H9 (cell line): ENCODE measurements at regions not wholly inside any gene's neighbourhood (a gene's known extent, or its start where the extent isn't known, plus 50 kb on each side); places are given as distances from the start of the nearest gene placed in this dataset.

ENCODE experiments used
- DNase-seq: peaks from one replicate; pipeline ENCODE4 v3.0.0-alpha.2; 2017
- H2AFZ ChIP-seq: one replicate; pipeline ENCODE4 v1.6.1; 2013; ENCODE audit warnings: mild to moderate bottlenecking, low read length, control low read depth, moderate library complexity
- H2AK5ac ChIP-seq: 2 replicates; pipeline ENCODE4 v1.6.1; 2013; ENCODE audit warnings: low read length, control low read depth, mixed read lengths; ENCODE audit not compliant: insufficient read length
- H2BK120ac ChIP-seq: one replicate; pipeline ENCODE4 v1.6.1; 2013; ENCODE audit warnings: low read depth, mild to moderate bottlenecking, low read length, control low read depth, inconsistent platforms; ENCODE audit not compliant: poor library complexity, severe bottlenecking
- H2BK12ac ChIP-seq: 2 replicates; pipeline ENCODE4 v1.6.1; 2013; ENCODE audit warnings: low read length, control low read depth, mixed read lengths, low read depth; ENCODE audit not compliant: insufficient read length
- H2BK15ac ChIP-seq: 2 replicates; pipeline ENCODE4 v1.6.1; 2013; ENCODE audit warnings: low read depth, low read length, control low read depth
- H2BK20ac ChIP-seq: one replicate; pipeline ENCODE4 v1.6.1; 2013; ENCODE audit warnings: low read depth, mild to moderate bottlenecking, low read length, control low read depth, inconsistent platforms; ENCODE audit not compliant: poor library complexity, severe bottlenecking
- H2BK5ac ChIP-seq: 2 replicates; pipeline ENCODE4 v1.6.1; 2013; ENCODE audit warnings: low read length, control low read depth, mixed read lengths; ENCODE audit not compliant: insufficient read length
- H3K14ac ChIP-seq: 2 replicates; pipeline ENCODE4 v1.6.1; 2013; ENCODE audit warnings: low read length, control low read depth; ENCODE audit not compliant: insufficient read depth
- H3K18ac ChIP-seq: 2 replicates; pipeline ENCODE4 v1.6.1; 2013; ENCODE audit warnings: low read depth, mild to moderate bottlenecking, mixed read lengths, low read length, control low read depth; ENCODE audit not compliant: insufficient read length
- H3K23ac ChIP-seq: 2 replicates; pipeline ENCODE4 v1.6.1; 2013; ENCODE audit warnings: low read length, control low read depth, mixed read lengths, low read depth; ENCODE audit not compliant: insufficient read length
- H3K23me2 ChIP-seq: 2 replicates; pipeline ENCODE4 v1.6.1; 2013; ENCODE audit warnings: low read depth, mild to moderate bottlenecking, mixed read lengths, low read length, control low read depth; ENCODE audit not compliant: insufficient read length, poor library complexity, severe bottlenecking
- H3K27ac ChIP-seq: 2 replicates; pipeline ENCODE4 v1.5.1; 2013; ENCODE audit warnings: low read length, control low read depth, mixed read lengths, low read depth; ENCODE audit not compliant: insufficient read length
- H3K27me3 ChIP-seq: 2 replicates; pipeline ENCODE4 v1.6.1; 2013; ENCODE audit warnings: low read length, control low read depth, inconsistent platforms; ENCODE audit not compliant: insufficient read depth
- H3K4ac ChIP-seq: 2 replicates; pipeline ENCODE4 v1.6.1; 2013; ENCODE audit warnings: low read depth, mild to moderate bottlenecking, control low read depth, inconsistent platforms, low read length, moderate library complexity
- H3K4me1 ChIP-seq: 2 replicates; pipeline ENCODE4 v1.6.1; 2013; ENCODE audit warnings: low read length, control low read depth, inconsistent platforms; ENCODE audit not compliant: insufficient read depth
- H3K4me2 ChIP-seq: 2 replicates; pipeline ENCODE4 v1.6.1; 2013; ENCODE audit warnings: low read length, control low read depth, mixed read lengths; ENCODE audit not compliant: insufficient read length, insufficient read depth
- H3K56ac ChIP-seq: 2 replicates; pipeline ENCODE4 v1.6.1; 2013; ENCODE audit warnings: low read depth, mild to moderate bottlenecking, mixed read lengths, low read length, control low read depth; ENCODE audit not compliant: insufficient read length
- H3K79me1 ChIP-seq: 2 replicates; pipeline ENCODE4 v1.6.1; 2013; ENCODE audit warnings: low read depth, mild to moderate bottlenecking, moderate library complexity, low read length, control low read depth, inconsistent platforms; ENCODE audit not compliant: insufficient read depth, poor library complexity, severe bottlenecking
- H3K79me2 ChIP-seq: 2 replicates; pipeline ENCODE4 v1.6.1; 2013; ENCODE audit warnings: low read length, control low read depth, inconsistent platforms; ENCODE audit not compliant: insufficient read depth
- H3K9ac ChIP-seq: 2 replicates; pipeline ENCODE4 v1.6.1; 2013; ENCODE audit warnings: low read length, control low read depth, mixed read lengths; ENCODE audit not compliant: insufficient read length; ENCODE audit errors: extremely low read depth
- H3K9me3 ChIP-seq: one replicate; pipeline ENCODE4 v1.6.1; 2013; ENCODE audit warnings: low read depth, low read length, inconsistent platforms; ENCODE audit not compliant: control insufficient read depth
- H3T11ph ChIP-seq: one replicate; pipeline ENCODE4 v1.6.1; 2013; ENCODE audit warnings: mild to moderate bottlenecking, low read length, control low read depth, inconsistent platforms
- H4K20me1 ChIP-seq: one replicate; pipeline ENCODE4 v1.6.1; 2013; ENCODE audit not compliant: control insufficient read depth, insufficient read length, insufficient read depth
- H4K5ac ChIP-seq: 2 replicates; pipeline ENCODE4 v1.6.1; 2013; ENCODE audit warnings: low read depth, mild to moderate bottlenecking, mixed read lengths, low read length, control low read depth; ENCODE audit not compliant: insufficient read length
- H4K8ac ChIP-seq: replicated peaks from 2 replicates; pipeline ENCODE4 v1.6.1; 2013; ENCODE audit warnings: low read length, control low read depth, mixed read lengths, low read depth; ENCODE audit not compliant: insufficient read length
- H4K91ac ChIP-seq: 2 replicates; pipeline ENCODE4 v1.6.1; 2013; ENCODE audit warnings: low read depth, mild to moderate bottlenecking, moderate library complexity, mixed read lengths, low read length, control low read depth; ENCODE audit not compliant: insufficient read length
- H3K27ac Mint-ChIP-seq, 3 experiments: 2 replicates in 2 of 3; 3 replicates in 1 of 3; pipeline ENCODE4 v1.8.0; 2020 to 2021; ENCODE audit warnings: mixed read lengths in 3 of 3, mild to moderate bottlenecking in 1 of 3, moderate library complexity in 1 of 3
- H3K27me3 Mint-ChIP-seq: 2 replicates; pipeline ENCODE4 v1.8.0; 2021; ENCODE audit warnings: low read depth, mild to moderate bottlenecking, moderate library complexity, mixed read lengths
- H3K36me3 Mint-ChIP-seq, 3 experiments: 2 replicates in 2 of 3; 3 replicates in 1 of 3; pipeline ENCODE4 v1.8.0; 2020 to 2021; ENCODE audit warnings: low read depth in 3 of 3, mixed read lengths in 3 of 3; ENCODE audit not compliant: insufficient read depth in 1 of 3
- H3K4me1 Mint-ChIP-seq, 2 experiments: 2 replicates each; pipeline ENCODE4 v1.8.0; 2020; ENCODE audit warnings: mixed read lengths in 2 of 2
- H3K4me3 Mint-ChIP-seq, 2 experiments: 2 replicates in 1 of 2; 3 replicates in 1 of 2; pipeline ENCODE4 v1.8.0; 2020 to 2021; ENCODE audit warnings: mild to moderate bottlenecking in 2 of 2, mixed read lengths in 2 of 2, moderate library complexity in 1 of 2
- H3K9me3 Mint-ChIP-seq, 2 experiments: 2 replicates in 1 of 2; 3 replicates in 1 of 2; pipeline ENCODE4 v1.8.0; 2020; ENCODE audit warnings: mild to moderate bottlenecking in 2 of 2, mixed read lengths in 2 of 2, moderate library complexity in 1 of 2
- WGBS: extraction: QIAGEN DNeasy Blood & Tissue Kit; methylation state at CpG from one replicate; pipeline ENCODE4 v1.1.7; 2013; ENCODE audit warnings: missing lambda C conversion rate, low lambda C conversion rate, mixed read lengths; ENCODE audit not compliant: insufficient read length; ENCODE audit errors: extremely low coverage; 5-methylcytosine and 5-hydroxymethylcytosine counted together
- TF ChIP-seq, protein P1 (sequence below): fragments of 200-600 bp; sonication (generic); conservative IDR thresholded peaks from 3 replicates; pipeline ENCODE4 v1.8.0; 2021; ENCODE audit warnings: antibody characterized with exemption, mild to moderate bottlenecking

DNA sequence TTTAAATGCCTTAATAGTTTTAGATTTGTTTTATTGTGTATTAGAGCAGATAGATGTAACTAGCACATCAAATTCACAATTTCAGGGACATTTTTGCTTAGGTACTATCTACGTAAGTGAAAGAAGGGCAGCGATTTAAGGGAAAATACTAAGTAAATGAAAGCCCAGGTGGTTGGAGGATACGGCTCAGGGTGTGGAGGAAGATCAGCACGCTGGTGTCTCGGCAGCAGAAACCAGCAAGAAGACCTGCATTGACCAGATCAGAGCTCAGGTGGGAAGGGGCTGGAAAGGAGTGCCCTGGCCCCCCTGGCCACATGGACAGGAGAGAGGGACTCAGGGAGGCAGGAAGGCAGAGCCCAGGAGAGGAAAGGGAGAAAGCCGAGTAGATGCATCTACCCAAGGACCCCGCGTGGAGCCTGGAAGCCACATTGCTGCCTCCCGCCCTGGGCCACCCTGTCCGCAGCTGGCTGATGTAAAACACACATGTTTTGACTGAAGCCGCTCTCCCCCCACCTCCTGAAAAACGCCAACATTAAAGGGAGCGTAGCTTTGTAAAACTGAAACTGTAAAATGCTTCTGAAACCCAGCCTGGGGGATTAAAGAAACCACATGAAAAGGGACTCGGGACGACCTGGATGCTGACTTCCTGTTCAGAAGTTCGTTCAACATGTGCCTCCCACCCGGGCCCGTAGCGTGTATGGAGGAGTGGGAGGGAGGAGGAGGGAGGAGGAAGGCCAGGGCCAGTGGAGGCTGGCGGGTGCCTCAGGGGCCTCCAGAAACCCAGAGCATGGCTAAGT is 72.6 kb upstream of the TARDBP start:
- no peak overlapping the region for H3K4me3 Mint-ChIP-seq
- Histone ChIP-seq H4K8ac (no peak overlapping the region), H4K20me1 (no peaks in the 10 kb centered on the region), H3K9ac (no peak overlapping the region), H3K4ac (no peak overlapping the region), H3K79me2 (no peaks in the 10 kb centered on the region), H3K4me1 (no peaks in the 10 kb centered on the region), H4K91ac (no peak overlapping the region), H2BK15ac (no peak overlapping the region), H3K4me2 (no peak overlapping the region), H2BK5ac (no peak overlapping the region), H2AK5ac (no peak overlapping the region), H3K27ac (no peak overlapping the region), H3K18ac (no peak overlapping the region), H2BK120ac (no peak overlapping the region), H3K79me1 (no peaks in the 10 kb centered on the region), H3K23ac (no peak overlapping the region), H2BK20ac (no peak overlapping the region), H3K56ac (no peak overlapping the region), H3T11ph (no peak overlapping the region), H4K5ac (no peak overlapping the region), H3K23me2 (no peaks in the 10 kb centered on the region), H3K9me3 (no peaks in the 10 kb centered on the region), H2AFZ (no peak overlapping the region), H3K14ac (no peak overlapping the region), H2BK12ac (no peak overlapping the region), H3K27me3 (no peaks in the 10 kb centered on the region)
- no peak for DNase-seq
- H3K27me3 Mint-ChIP-seq: peaks cover 33% of the 10 kb centered on the region
- H3K9me3 Mint-ChIP-seq: no peaks in the 10 kb centered on the region; a peak in 1 of 5 replicates
- H3K27ac Mint-ChIP-seq: no peak overlapping the region
- no peaks in the 10 kb centered on the region for H3K36me3 Mint-ChIP-seq
- no CpG with 5 or more reads among the region's 20 CpGs for WGBS
- TF ChIP-seq, protein P1, sequence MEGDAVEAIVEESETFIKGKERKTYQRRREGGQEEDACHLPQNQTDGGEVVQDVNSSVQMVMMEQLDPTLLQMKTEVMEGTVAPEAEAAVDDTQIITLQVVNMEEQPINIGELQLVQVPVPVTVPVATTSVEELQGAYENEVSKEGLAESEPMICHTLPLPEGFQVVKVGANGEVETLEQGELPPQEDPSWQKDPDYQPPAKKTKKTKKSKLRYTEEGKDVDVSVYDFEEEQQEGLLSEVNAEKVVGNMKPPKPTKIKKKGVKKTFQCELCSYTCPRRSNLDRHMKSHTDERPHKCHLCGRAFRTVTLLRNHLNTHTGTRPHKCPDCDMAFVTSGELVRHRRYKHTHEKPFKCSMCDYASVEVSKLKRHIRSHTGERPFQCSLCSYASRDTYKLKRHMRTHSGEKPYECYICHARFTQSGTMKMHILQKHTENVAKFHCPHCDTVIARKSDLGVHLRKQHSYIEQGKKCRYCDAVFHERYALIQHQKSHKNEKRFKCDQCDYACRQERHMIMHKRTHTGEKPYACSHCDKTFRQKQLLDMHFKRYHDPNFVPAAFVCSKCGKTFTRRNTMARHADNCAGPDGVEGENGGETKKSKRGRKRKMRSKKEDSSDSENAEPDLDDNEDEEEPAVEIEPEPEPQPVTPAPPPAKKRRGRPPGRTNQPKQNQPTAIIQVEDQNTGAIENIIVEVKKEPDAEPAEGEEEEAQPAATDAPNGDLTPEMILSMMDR: no peak
- peaks cover 11 to 42% of the 10 kb centered on the region in 2 experiments for H3K4me1 Mint-ChIP-seq
